NCI-H226 (cell line): ENCODE measurements at regions not wholly inside any gene's neighbourhood (a gene's known extent, or its start where the extent isn't known, plus 50 kb on each side); places are given as distances from the start of the nearest gene placed in this dataset.

ENCODE experiments used
- DNase-seq: peaks from one replicate; pipeline ENCODE4 v3.0.0-alpha.2; 2015

- peak; percentile 7 for DNase-seq
Observed at GRCh38 chr3:70120357-70120966, 120.9 kb downstream of the SAMMSON start.

GRCh38 chr3:70127192-70127591, 127.7 kb downstream of the SAMMSON start:
- no peak for DNase-seq

- no peak for DNase-seq
Observed at GRCh38 chr3:70137366-70137765, 137.8 kb downstream of the SAMMSON start.

- DNase-seq = no peak
Observed at GRCh38 chr3:70138606-70139005, 139.1 kb downstream of the SAMMSON start.
